ENCODE measurements at regions not wholly inside any gene's neighbourhood (a gene's known extent, or its start where the extent isn't known, plus 50 kb on each side); places are given as distances from the start of the nearest gene placed in this dataset.

DNA sequence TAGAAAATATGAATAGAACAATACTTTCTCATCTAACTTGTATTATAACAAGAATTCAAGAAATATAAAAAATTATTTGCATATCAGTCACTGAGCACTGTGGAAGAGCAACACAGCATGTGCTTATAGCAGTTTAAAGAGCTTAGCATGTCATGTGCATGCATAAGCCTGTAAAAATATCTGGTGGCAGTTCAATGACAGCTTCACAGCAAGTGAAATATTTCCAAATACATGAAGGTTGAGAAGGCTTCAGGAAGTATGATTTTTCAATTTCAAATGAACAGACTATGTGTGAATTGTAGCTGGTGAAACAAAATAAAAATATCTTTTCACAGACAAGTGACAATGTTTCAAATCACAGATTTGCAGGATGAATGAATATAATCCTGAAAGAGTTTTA is 128.5 kb downstream of the PRDM9 start:
- no peak overlapping the region for H3K27ac ChIP-seq (ENCODE audit: low read depth in 2 of 2, low read length in 2 of 2)
- intact Hi-C loops (cut with DNase I), result no loop called here
- no peaks in the 10 kb centered on the region for H3K36me3 ChIP-seq (ENCODE audit: control insufficient read depth in 2 of 3, insufficient read depth in 3 of 3, low read length in 3 of 3)
- no peak overlapping the region for H3K9ac ChIP-seq (ENCODE audit: low read length in 3 of 3)
- H3K9me3 ChIP-seq (ENCODE audit: control insufficient read depth in 2 of 3, insufficient read depth in 1 of 3, low read length in 3 of 3), result no peaks in the 10 kb centered on the region
- no peaks in the 10 kb centered on the region for H3K4me1 ChIP-seq (ENCODE audit: control insufficient read depth in 2 of 3, insufficient read depth in 2 of 3, low read depth in 1 of 3, low read length in 3 of 3)
- H3K27me3 ChIP-seq (ENCODE audit: control insufficient read depth, insufficient read depth, low read length), result no peaks in the 10 kb centered on the region
- H3K4me3 ChIP-seq (ENCODE audit: low read length in 3 of 3), result no peak overlapping the region
- TF ChIP-seq, protein P1, sequence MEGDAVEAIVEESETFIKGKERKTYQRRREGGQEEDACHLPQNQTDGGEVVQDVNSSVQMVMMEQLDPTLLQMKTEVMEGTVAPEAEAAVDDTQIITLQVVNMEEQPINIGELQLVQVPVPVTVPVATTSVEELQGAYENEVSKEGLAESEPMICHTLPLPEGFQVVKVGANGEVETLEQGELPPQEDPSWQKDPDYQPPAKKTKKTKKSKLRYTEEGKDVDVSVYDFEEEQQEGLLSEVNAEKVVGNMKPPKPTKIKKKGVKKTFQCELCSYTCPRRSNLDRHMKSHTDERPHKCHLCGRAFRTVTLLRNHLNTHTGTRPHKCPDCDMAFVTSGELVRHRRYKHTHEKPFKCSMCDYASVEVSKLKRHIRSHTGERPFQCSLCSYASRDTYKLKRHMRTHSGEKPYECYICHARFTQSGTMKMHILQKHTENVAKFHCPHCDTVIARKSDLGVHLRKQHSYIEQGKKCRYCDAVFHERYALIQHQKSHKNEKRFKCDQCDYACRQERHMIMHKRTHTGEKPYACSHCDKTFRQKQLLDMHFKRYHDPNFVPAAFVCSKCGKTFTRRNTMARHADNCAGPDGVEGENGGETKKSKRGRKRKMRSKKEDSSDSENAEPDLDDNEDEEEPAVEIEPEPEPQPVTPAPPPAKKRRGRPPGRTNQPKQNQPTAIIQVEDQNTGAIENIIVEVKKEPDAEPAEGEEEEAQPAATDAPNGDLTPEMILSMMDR (IDR thresholded peaks at IDR 0.05; ENCODE audit: borderline replicate concordance, extremely low read depth, insufficient read depth), result no peak
- no peak for DNase-seq
- FAIRE-seq, result no peak

DNA sequence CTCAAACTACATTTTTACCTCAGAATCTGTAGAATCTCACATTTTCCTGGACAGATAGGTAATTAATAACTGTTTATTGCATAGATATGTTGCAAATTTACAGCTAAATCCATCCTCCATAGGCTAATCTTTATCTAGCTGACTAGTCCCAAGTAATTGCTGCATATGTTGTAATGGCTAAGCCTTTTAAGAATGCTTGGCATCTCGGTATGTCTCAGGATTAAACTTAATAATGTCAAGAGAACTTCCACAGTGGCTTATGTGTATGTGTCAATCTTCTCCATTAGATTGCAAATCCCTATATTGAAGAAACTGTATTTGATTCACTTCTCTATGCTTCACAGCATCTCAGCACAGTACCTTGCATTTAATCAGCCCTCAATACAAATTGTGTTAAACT is 131.9 kb downstream of the PRDM9 start:
- TF ChIP-seq, protein P1 (IDR thresholded peaks at IDR 0.05; ENCODE audit: borderline replicate concordance, extremely low read depth, insufficient read depth), result no peak
- Histone ChIP-seq H3K9me3 (ENCODE audit: control insufficient read depth in 2 of 3, insufficient read depth in 1 of 3, low read length in 3 of 3) (no peaks in the 10 kb centered on the region), H3K4me3 (ENCODE audit: low read length in 3 of 3) (no peak overlapping the region), H3K9ac (ENCODE audit: low read length in 3 of 3) (no peak overlapping the region), H3K36me3 (ENCODE audit: control insufficient read depth in 2 of 3, insufficient read depth in 3 of 3, low read length in 3 of 3) (no peaks in the 10 kb centered on the region), H3K4me1 (ENCODE audit: control insufficient read depth in 2 of 3, insufficient read depth in 2 of 3, low read depth in 1 of 3, low read length in 3 of 3) (no peaks in the 10 kb centered on the region), H3K27me3 (ENCODE audit: control insufficient read depth, insufficient read depth, low read length) (no peaks in the 10 kb centered on the region), H3K27ac (ENCODE audit: low read depth in 2 of 2, low read length in 2 of 2) (no peak overlapping the region)
- intact Hi-C loops (cut with DNase I), result no loop called here
- FAIRE-seq, result no peak
- DNase-seq, result peak in 1 of 5 donors; percentile 0

DNA sequence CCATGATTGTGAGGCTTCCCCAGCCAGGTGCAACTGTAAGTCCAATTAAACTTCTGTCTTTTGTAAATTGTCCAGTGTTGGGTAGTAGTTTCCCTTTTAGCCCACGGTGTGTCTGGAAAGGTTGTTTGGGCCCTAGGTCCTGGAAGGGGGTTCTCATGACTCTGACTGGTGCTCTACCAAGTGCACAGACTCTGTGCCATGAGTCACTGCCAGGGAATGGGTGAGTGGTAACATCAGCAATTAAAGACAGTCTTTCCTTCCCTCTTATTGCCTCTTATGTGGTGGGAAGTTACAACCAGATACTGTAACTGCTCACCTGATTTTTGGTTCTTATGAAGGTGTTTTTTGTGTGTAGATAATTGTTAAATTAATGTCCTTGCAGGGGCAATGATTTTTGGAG is 141.2 kb downstream of the PRDM9 start:
- no peak overlapping the region for H3K27ac ChIP-seq (ENCODE audit: low read depth in 2 of 2, low read length in 2 of 2)
- H3K9me3 ChIP-seq (ENCODE audit: control insufficient read depth in 2 of 3, insufficient read depth in 1 of 3, low read length in 3 of 3), result no peaks in the 10 kb centered on the region
- TF ChIP-seq, protein P1 (IDR thresholded peaks at IDR 0.05; ENCODE audit: borderline replicate concordance, extremely low read depth, insufficient read depth), result no peak
- no peak for FAIRE-seq
- H3K4me1 ChIP-seq (ENCODE audit: control insufficient read depth in 2 of 3, insufficient read depth in 2 of 3, low read depth in 1 of 3, low read length in 3 of 3), result no peaks in the 10 kb centered on the region
- H3K27me3 ChIP-seq (ENCODE audit: control insufficient read depth, insufficient read depth, low read length), result no peaks in the 10 kb centered on the region
- intact Hi-C loops (cut with DNase I), result no loop called here
- H3K36me3 ChIP-seq (ENCODE audit: control insufficient read depth in 2 of 3, insufficient read depth in 3 of 3, low read length in 3 of 3), result no peaks in the 10 kb centered on the region
- H3K9ac ChIP-seq (ENCODE audit: low read length in 3 of 3), result no peak overlapping the region
- DNase-seq, result no peak
- no peak overlapping the region for H3K4me3 ChIP-seq (ENCODE audit: low read length in 3 of 3)

DNA sequence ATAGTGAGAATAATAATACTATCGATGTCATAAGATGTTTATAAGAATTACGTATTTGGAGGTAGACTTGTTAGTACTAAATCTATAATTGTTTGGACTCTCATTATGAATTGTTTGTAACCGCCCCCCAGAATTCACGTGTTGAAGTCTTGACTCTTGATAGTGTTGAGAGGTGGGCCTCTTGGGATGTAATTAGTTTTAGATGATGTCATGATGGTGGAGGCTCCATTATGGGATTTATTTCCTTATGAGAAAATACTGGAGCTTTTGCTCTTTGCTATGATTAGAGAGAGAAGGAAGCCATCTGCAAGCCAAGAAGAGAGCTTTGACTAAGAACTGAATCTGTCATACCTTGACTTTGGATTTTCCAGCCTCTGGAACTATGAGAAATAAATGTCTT is 142.2 kb downstream of the PRDM9 start:
- Histone ChIP-seq H3K9ac (ENCODE audit: low read length in 3 of 3) (no peak overlapping the region), H3K36me3 (ENCODE audit: control insufficient read depth in 2 of 3, insufficient read depth in 3 of 3, low read length in 3 of 3) (no peaks in the 10 kb centered on the region), H3K4me3 (ENCODE audit: low read length in 3 of 3) (no peak overlapping the region), H3K27ac (ENCODE audit: low read depth in 2 of 2, low read length in 2 of 2) (no peak overlapping the region), H3K9me3 (ENCODE audit: control insufficient read depth in 2 of 3, insufficient read depth in 1 of 3, low read length in 3 of 3) (no peaks in the 10 kb centered on the region), H3K4me1 (ENCODE audit: control insufficient read depth in 2 of 3, insufficient read depth in 2 of 3, low read depth in 1 of 3, low read length in 3 of 3) (no peaks in the 10 kb centered on the region), H3K27me3 (ENCODE audit: control insufficient read depth, insufficient read depth, low read length) (no peaks in the 10 kb centered on the region)
- no peak for DNase-seq
- TF ChIP-seq, protein P1 (IDR thresholded peaks at IDR 0.05; ENCODE audit: borderline replicate concordance, extremely low read depth, insufficient read depth), result no peak
- FAIRE-seq, result no peak
- intact Hi-C loops (cut with DNase I), result no loop called here
